HG03039 (cell line): ENCODE measurements at regions not wholly inside any gene's neighbourhood (a gene's known extent, or its start where the extent isn't known, plus 50 kb on each side); places are given as distances from the start of the nearest gene placed in this dataset.

Source experiments
- ATAC-seq: cut with Tn5 transposase; IDR thresholded peaks from one replicate; pipeline ENCODE4 v1.9.1; 2021; ENCODE audit warnings: mild to moderate bottlenecking, moderate library complexity; ENCODE audit not compliant: unreplicated experiment

GRCh38 chr5:145510769-145511168 is 324.4 kb downstream of the PRELID2 start:
- ATAC-seq: no peak

GRCh38 chr5:145510324-145510723 is 324.8 kb downstream of the PRELID2 start:
- ATAC-seq: no peak

GRCh38 chr5:145509336-145510136 is 325.6 kb downstream of the PRELID2 start:
- no peak for ATAC-seq

- no peak for ATAC-seq
These were observed 328.8 kb downstream of the PRELID2 start for GRCh38 chr5:145506185-145506850.

GRCh38 chr5:145502906-145503305 is 332.2 kb downstream of the PRELID2 start:
- no peak for ATAC-seq

GRCh38 chr5:145500710-145501109 is 334.4 kb downstream of the PRELID2 start:
- no peak for ATAC-seq

GRCh38 chr5:145499483-145499882 is 335.7 kb downstream of the PRELID2 start:
- ATAC-seq: no peak

GRCh38 chr5:145497052-145497451 is 338.1 kb downstream of the PRELID2 start:
- no peak for ATAC-seq

- ATAC-seq: no peak
These were observed 339.4 kb downstream of the PRELID2 start for GRCh38 chr5:145495741-145496140.

GRCh38 chr5:145495196-145495595 is 339.9 kb downstream of the PRELID2 start:
- no peak for ATAC-seq

GRCh38 chr5:145493435-145493834 is 341.7 kb downstream of the PRELID2 start:
- ATAC-seq: no peak

- no peak for ATAC-seq
These were observed 345.6 kb downstream of the PRELID2 start for GRCh38 chr5:145489516-145489915.

- ATAC-seq: no peak
These were observed 351.0 kb downstream of the PRELID2 start for GRCh38 chr5:145484158-145484557.

- ATAC-seq: no peak
These were observed 351.9 kb downstream of the PRELID2 start for GRCh38 chr5:145483212-145483611.

- ATAC-seq: no peak
These were observed 355.3 kb downstream of the PRELID2 start for GRCh38 chr5:145479857-145480256.

- ATAC-seq: no peak
These were observed 355.9 kb downstream of the PRELID2 start for GRCh38 chr5:145479271-145479670.

GRCh38 chr5:145478651-145479050 is 356.5 kb downstream of the PRELID2 start:
- no peak for ATAC-seq

GRCh38 chr5:145473042-145473642 is 362.0 kb downstream of the PRELID2 start:
- ATAC-seq: no peak

- no peak for ATAC-seq
These were observed 363.1 kb downstream of the PRELID2 start for GRCh38 chr5:145471831-145472612.

- ATAC-seq: no peak
These were observed 364.1 kb downstream of the PRELID2 start for GRCh38 chr5:145471026-145471425.

GRCh38 chr5:145470396-145470979 is 364.7 kb downstream of the PRELID2 start:
- no peak for ATAC-seq
